GM23248 (cell line): ENCODE measurements at regions not wholly inside any gene's neighbourhood (a gene's known extent, or its start where the extent isn't known, plus 50 kb on each side); places are given as distances from the start of the nearest gene placed in this dataset.

Experiments used
- DNase-seq: peaks from one replicate; pipeline ENCODE4 v3.0.0-alpha.2; 2015
- H2AFZ ChIP-seq: fragments of 200-600 bp; sonication (generic); 2 replicates; pipeline ENCODE4 v1.6.1; 2016; ENCODE audit warnings: antibody characterized with exemption
- H3F3A ChIP-seq: fragments of 200-600 bp; sonication (generic); 2 replicates; pipeline ENCODE4 v1.6.1; 2016; ENCODE audit warnings: mild to moderate bottlenecking, antibody characterized with exemption, mixed run types; ENCODE audit not compliant: insufficient read depth
- H3K27ac ChIP-seq: fragments of 200-600 bp; sonication (generic); 2 replicates; pipeline ENCODE4 v1.5.1; 2016; ENCODE audit warnings: mild to moderate bottlenecking
- H3K27me3 ChIP-seq: fragments of 200-600 bp; sonication (generic); replicated peaks from 2 replicates; pipeline ENCODE4 v1.6.1; 2016; ENCODE audit warnings: mild to moderate bottlenecking; ENCODE audit not compliant: insufficient read depth
- H3K36me3 ChIP-seq: fragments of 200-600 bp; sonication (generic); 2 replicates; pipeline ENCODE4 v1.6.1; 2016; ENCODE audit warnings: low read depth, mild to moderate bottlenecking
- H3K4me1 ChIP-seq: fragments of 200-600 bp; sonication (generic); 2 replicates; pipeline ENCODE4 v1.6.1; 2016; ENCODE audit warnings: mild to moderate bottlenecking; ENCODE audit not compliant: insufficient read depth
- H3K4me2 ChIP-seq: fragments of 200-600 bp; sonication (generic); one replicate; pipeline ENCODE4 v1.6.1; 2016; ENCODE audit warnings: mild to moderate bottlenecking; ENCODE audit not compliant: unreplicated experiment
- H3K4me3 ChIP-seq: fragments of 200-600 bp; sonication (generic); 2 replicates; pipeline ENCODE4 v1.5.1; 2016; ENCODE audit warnings: mild to moderate bottlenecking
- H3K79me2 ChIP-seq: fragments of 200-600 bp; sonication (generic); 2 replicates; pipeline ENCODE4 v1.6.1; 2016; ENCODE audit warnings: mild to moderate bottlenecking; ENCODE audit not compliant: insufficient read depth
- H3K9ac ChIP-seq: fragments of 200-600 bp; sonication (generic); 2 replicates; pipeline ENCODE4 v1.6.1; 2016; ENCODE audit warnings: mild to moderate bottlenecking
- H3K9me2 ChIP-seq: fragments of 200-600 bp; sonication (generic); 2 replicates; pipeline ENCODE4 v1.6.1; 2016; ENCODE audit warnings: mixed run types, mild to moderate bottlenecking, moderate library complexity; ENCODE audit not compliant: insufficient read depth
- H3K9me3 ChIP-seq: fragments of 200-600 bp; sonication (generic); one replicate; pipeline ENCODE4 v1.6.1; 2017; ENCODE audit warnings: low read depth
- H4K20me1 ChIP-seq: fragments of 200-600 bp; sonication (generic); 2 replicates; pipeline ENCODE4 v1.6.0; 2016; ENCODE audit not compliant: insufficient read depth
- EZH2 ChIP-seq: fragments of 200-600 bp; sonication (generic); IDR thresholded peaks from 2 replicates; pipeline ENCODE4 v1.6.1; 2018; ENCODE audit warnings: antibody characterized with exemption, mild to moderate bottlenecking; ENCODE audit not compliant: insufficient read depth, poor library complexity, severe bottlenecking
- EZH2phosphoT487 ChIP-seq: fragments of 200-600 bp; sonication (generic); IDR thresholded peaks from 2 replicates; pipeline ENCODE4 v1.6.1; 2018; ENCODE audit warnings: antibody characterized with exemption, moderate library complexity, mild to moderate bottlenecking, low read depth; ENCODE audit not compliant: insufficient read depth
- WGBS, 2 experiments: methylation state at CpG; one replicate each; pipeline ENCODE4 v1.1.6; 2015 to 2017; ENCODE audit warnings: low lambda C conversion rate in 2 of 2, low coverage in 1 of 2; ENCODE audit errors: missing lambda C conversion rate in 2 of 2; 5-methylcytosine and 5-hydroxymethylcytosine counted together
- in situ Hi-C: fragments of 300-500 bp; cut with MboI; formaldehyde crosslinking; loops from 2 replicates; pipeline ENCODE4 v1.15.0; 2020

DNA sequence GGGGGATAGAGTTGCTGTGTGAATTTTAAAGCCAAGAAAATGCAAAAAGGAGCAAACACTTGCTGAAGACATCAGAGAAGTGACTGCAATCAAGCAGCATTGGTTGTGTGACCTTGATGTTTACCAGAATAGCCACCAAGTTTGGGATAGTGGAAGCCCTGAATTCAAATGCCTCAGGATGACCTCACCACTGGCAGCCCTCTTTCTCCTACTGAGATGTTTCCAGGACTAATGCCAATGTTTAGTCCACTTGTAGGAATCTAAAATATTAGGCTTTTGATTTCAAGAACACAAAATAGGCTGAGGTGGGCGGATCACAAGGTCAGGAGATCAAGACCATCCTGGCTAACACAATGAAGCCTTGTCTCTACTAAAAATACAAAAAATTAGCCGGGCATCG lies 112.2 kb upstream of the NUDT12 start:
- no peak overlapping the region for H3K4me3 ChIP-seq
- H3K27ac ChIP-seq: no peak overlapping the region
- DNase-seq: peak; percentile 8
- H3K4me2 ChIP-seq: no peak overlapping the region
- H3K9me3 ChIP-seq: no peaks in the 10 kb centered on the region
- H3K4me1 ChIP-seq: no peaks in the 10 kb centered on the region
- no peaks in the 10 kb centered on the region for H3K79me2 ChIP-seq
- no peaks in the 10 kb centered on the region for H4K20me1 ChIP-seq
- H3K9ac ChIP-seq: no peak overlapping the region
- in situ Hi-C loops: no loop called here
- H3K36me3 ChIP-seq: no peaks in the 10 kb centered on the region
- no peaks in the 10 kb centered on the region for H3K9me2 ChIP-seq
- WGBS, 2 experiments: 6 to 11% methylated on average over 3 of the region's 3 CpGs
- H3F3A ChIP-seq: no peaks in the 10 kb centered on the region
- no peak for TF ChIP-seq EZH2
- no peak for TF ChIP-seq EZH2phosphoT487
- no peaks in the 10 kb centered on the region for H3K27me3 ChIP-seq
- H2AFZ ChIP-seq: no peak overlapping the region

DNA sequence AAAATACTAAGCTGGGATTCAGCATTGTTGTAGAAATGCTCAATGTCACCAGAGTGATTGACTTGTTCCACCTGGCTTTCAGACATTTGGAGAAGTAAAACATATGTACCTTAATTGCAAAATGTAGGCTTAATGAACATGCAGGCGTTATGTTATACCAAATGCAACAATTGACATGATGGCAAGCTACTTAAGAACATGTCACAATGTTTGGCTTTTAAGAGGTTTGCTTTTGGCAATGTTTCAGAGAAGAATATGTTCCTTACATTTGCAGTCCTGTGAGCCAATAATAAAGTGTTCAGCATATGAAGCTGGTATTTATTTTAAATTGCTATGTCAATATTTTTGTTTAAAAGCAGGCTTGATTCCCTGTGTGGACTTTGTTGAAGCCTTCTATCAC lies 111.7 kb upstream of the NUDT12 start:
- Histone ChIP-seq H3K9me2 (no peaks in the 10 kb centered on the region), H3K79me2 (no peaks in the 10 kb centered on the region), H3K27ac (no peak overlapping the region), H3K9ac (no peak overlapping the region), H3F3A (no peaks in the 10 kb centered on the region), H3K9me3 (no peaks in the 10 kb centered on the region), H4K20me1 (no peaks in the 10 kb centered on the region), H2AFZ (no peak overlapping the region), H3K4me2 (no peak overlapping the region), H3K36me3 (no peaks in the 10 kb centered on the region), H3K27me3 (no peaks in the 10 kb centered on the region), H3K4me1 (no peaks in the 10 kb centered on the region), H3K4me3 (no peak overlapping the region)
- in situ Hi-C loops: no loop called here
- TF ChIP-seq EZH2phosphoT487 (no peak), EZH2 (no peak)
- 4 to 8% methylated on average over 1 of the region's 1 CpG for WGBS, 2 experiments
- no peak for DNase-seq

DNA sequence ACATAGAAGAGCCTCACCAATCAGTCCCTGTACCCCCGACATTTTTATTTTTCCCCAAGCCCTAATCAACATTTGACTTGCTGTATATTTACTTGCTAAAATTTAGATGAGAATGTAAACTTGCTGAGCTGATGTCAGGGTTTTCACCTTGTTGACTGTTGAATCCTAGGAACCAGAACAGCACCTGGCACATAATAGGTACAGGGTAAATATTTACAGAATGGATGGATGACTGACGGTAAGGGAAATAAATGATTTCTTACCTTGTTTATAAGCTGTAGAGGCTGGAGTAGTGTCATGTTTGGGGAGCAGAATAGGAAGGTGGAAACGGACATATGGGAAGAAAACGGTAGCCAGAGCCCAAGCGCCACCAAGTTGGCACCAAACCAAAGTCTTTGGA lies 107.0 kb upstream of the NUDT12 start:
- H3K9me3 ChIP-seq: no peaks in the 10 kb centered on the region
- WGBS, 2 experiments: 30 to 33% methylated on average over 5 of the region's 5 CpGs

DNA sequence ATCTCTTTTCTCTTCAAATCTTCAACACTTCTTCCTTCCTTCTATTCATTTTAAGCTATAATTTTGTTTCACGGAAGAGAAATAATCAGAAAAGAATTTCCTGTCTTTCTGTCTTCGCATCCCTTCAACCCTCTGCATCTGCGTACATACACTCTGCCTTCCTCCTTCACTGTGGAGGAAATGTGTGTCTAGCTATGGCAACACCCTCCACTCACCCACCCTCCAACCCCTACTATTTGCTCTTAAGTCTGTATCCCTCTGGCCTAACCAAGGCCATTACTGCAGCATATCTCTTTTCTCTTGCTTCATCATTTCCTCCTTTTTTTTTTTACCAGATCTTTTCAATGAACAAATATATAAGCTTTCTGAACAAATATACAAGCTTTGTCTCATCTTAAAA lies 105.7 kb upstream of the NUDT12 start:
- Histone ChIP-seq H3K4me2 (no peak overlapping the region), H3K9ac (no peak overlapping the region), H3K4me3 (no peak overlapping the region), H2AFZ (no peak overlapping the region), H3K9me3 (no peaks in the 10 kb centered on the region), H3K79me2 (no peaks in the 10 kb centered on the region), H3K27ac (no peak overlapping the region), H3K36me3 (no peaks in the 10 kb centered on the region), H4K20me1 (no peaks in the 10 kb centered on the region), H3K27me3 (no peaks in the 10 kb centered on the region), H3F3A (no peaks in the 10 kb centered on the region), H3K9me2 (no peaks in the 10 kb centered on the region), H3K4me1 (no peaks in the 10 kb centered on the region)
- WGBS, 2 experiments: 53% methylated on average over 3 of the region's 3 CpGs
- DNase-seq: no peak
- TF ChIP-seq EZH2 (no peak), EZH2phosphoT487 (no peak)
- in situ Hi-C loops: no loop called here

More for the DNA sequence above, 107.0 kb upstream of the NUDT12 start:
- no peak overlapping the region for H3K27ac ChIP-seq
- H3K36me3 ChIP-seq: no peaks in the 10 kb centered on the region
- in situ Hi-C loops: no loop called here
- H2AFZ ChIP-seq: no peak overlapping the region
- H3K27me3 ChIP-seq: no peaks in the 10 kb centered on the region
- no peaks in the 10 kb centered on the region for H3K9me2 ChIP-seq
- H3F3A ChIP-seq: no peaks in the 10 kb centered on the region
- no peaks in the 10 kb centered on the region for H4K20me1 ChIP-seq
- no peak for TF ChIP-seq EZH2phosphoT487
- TF ChIP-seq EZH2: no peak
- H3K9ac ChIP-seq: no peak overlapping the region
- H3K4me3 ChIP-seq: no peak overlapping the region
- no peaks in the 10 kb centered on the region for H3K4me1 ChIP-seq
- DNase-seq: no peak
- no peak overlapping the region for H3K4me2 ChIP-seq
- no peaks in the 10 kb centered on the region for H3K79me2 ChIP-seq

DNA sequence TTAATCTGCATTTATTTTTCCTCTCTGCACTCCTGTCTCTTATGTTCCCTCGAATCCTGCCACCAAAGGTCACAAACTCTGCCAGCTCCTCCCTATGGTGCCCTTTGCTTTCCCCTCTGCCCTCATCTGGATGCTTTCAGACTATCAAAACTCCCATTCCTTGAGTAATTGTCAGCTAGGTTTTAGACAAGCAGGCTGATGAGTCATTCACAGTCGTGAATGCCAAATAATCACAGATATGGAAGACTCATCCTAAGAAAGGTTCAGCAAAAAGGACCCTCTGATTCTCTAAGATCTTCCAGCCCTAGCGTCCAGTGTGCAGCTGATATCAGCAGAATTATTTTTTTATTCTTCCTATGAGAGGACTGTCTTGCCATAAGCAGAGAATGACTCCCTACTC lies 104.5 kb upstream of the NUDT12 start:
- Histone ChIP-seq H3K27me3 (no peaks in the 10 kb centered on the region), H3F3A (no peaks in the 10 kb centered on the region), H3K4me2 (no peak overlapping the region), H2AFZ (no peak overlapping the region), H3K9me3 (no peaks in the 10 kb centered on the region), H3K79me2 (no peaks in the 10 kb centered on the region), H3K4me3 (no peak overlapping the region), H3K36me3 (no peaks in the 10 kb centered on the region), H3K27ac (no peak overlapping the region), H4K20me1 (no peaks in the 10 kb centered on the region), H3K9me2 (no peaks in the 10 kb centered on the region), H3K9ac (no peak overlapping the region), H3K4me1 (no peaks in the 10 kb centered on the region)
- 10 to 15% methylated on average over 3 of the region's 3 CpGs for WGBS, 2 experiments
- in situ Hi-C loops: no loop called here
- TF ChIP-seq EZH2 (no peak), EZH2phosphoT487 (no peak)
- peak; percentile 3 for DNase-seq
